Fibroblast of skin of right quadriceps (primary cell): ENCODE measurements at regions not wholly inside any gene's neighbourhood (a gene's known extent, or its start where the extent isn't known, plus 50 kb on each side); places are given as distances from the start of the nearest gene placed in this dataset.
A peak's percentile ranks its signal among the peaks of the same experiment; 100 is the strongest.
"Not testable (repeated sequence)": the region's sequence is repeated elsewhere in the genome, so short reads cannot be mapped to it uniquely, and the experiment has no call there.

Experiments used
- DNase-seq: peaks from one replicate; pipeline ENCODE4 v3.0.0-alpha.2; 2013

DNA sequence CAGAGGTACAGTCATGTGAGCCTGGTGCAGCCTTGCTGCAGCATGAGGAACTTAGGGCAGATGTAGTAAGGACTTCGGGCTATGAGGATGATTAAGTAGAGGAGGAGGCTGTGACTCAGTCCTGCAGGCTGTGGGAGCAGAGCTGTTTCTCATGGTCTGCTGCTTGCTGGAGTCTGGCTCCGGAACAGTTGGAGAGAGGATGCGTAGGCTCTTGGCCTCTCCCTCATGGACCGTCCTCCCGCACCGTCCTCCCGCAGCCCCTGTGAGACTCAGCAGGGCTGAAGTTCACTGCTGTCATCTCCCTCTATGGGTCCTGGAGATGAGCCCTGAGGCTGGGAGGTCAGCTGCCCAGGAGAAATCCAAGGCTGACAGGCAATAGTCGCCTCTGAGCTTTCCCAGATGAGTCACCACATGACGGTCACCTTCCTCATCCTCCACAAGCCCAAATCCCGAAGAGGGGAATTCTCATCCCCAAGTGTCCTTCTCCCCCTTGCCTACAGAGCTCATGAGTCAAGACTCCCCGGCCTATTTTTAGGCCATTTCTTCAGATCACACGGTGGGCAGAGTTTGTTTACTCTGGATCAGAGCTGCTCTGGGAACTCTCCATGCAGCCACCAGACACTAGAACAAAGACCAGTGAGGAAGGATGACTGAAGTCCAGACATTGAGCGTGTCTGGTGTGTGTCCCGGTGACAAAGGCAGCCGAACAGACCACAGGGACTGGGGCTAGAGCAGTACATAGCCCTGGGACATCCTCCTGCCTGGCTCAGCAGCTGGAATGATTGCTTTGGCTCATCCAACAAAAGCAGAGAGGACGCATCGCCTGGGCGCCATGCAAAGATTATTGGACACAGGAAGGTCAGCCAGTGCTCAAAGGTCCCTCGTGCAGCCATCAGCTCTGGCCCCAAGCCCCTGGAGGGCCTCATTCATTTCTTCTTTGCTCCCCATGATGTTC lies 134.5 kb downstream of the NPIPB11 start:
- peak; percentile 78 for DNase-seq

DNA sequence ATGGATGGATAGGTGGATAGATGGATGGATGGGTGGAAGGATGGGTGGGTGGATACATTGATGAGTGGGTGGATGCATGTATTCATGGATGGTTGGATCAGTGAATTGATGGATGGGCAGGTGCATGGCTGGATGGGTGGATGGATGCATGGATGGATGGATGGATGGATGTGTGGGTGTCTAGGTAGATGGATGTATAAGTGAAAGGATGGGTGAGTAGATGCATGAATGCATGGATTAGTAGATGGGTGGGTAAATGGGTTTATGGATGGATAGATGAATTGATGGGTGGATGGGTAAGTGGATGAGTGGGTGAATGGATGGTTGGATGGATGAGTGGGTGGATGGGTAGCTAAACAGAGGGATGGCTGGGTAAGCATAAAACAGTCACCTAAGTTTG lies 135.6 kb downstream of the NPIPB11 start:
- not testable (repeated sequence) for DNase-seq

DNA sequence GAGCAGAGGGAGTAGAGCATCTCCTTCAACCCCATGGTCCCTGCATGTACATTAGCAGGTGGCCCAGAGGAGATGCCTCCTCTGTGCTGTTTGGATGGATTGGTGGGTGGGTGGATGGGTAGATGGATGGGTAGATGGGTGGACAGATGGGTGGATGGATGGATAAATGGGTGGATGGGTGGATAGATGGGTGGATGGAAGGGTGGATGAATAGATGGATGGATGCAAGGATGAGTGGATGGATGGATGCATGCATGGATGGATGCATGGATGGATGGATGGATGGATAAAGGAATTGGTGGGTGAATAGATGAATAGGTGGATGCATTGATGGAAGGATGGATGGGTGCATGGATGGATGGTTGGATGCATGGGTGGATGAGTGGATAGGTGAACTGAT lies 136.5 kb downstream of the NPIPB11 start:
- DNase-seq, result not testable (repeated sequence)

DNA sequence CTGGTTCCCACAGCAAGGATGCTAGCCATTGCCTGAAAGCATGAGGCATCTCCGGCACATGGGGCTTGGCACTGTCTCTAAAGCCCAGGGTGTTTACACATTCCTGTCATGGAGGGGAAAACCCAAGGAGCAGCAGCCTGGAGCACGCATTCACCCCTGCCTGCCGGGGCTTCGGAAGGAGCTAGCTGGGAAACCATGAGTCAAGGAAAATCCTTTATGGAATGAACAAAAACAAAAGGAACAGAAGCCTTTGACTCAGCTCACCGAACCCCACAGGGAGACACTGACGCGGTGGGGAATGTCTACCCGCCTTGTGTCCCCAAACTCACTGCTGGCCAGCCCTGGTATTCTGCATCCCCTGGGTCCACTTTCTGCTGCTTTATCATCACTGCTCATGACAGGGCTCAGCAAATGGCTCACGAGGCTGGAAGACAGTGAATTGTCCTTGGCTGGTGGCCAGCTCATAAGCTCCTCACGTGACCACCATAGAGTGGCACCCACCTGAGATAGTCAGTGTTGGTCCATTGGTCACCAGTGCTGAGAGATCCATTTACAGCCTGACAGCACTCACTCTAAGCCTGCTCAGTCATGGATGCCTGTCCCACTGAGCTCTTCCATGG lies 137.2 kb downstream of the NPIPB11 start:
- peak; percentile 89 for DNase-seq

DNA sequence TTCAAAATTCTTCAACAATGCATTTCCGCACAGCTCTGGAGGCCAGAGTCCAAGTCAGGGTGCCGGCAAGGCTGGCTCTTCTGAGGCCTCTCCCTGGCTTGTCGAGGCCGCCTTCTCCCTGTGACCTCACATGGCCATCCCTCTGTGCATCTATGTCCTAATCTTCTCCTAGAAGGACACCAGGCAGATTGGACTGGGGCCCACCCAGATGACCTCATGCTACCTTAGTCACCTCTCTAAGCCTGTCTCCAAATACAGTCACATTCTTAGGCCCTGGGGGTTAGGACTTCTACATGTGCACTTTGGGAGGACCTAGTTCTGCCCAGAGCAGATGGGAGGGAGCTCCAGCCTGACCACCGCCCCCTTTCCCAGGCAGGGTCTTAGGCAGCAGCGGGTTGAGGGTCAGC lies 137.7 kb downstream of the NPIPB11 start:
- peak; percentile 46 for DNase-seq

DNA sequence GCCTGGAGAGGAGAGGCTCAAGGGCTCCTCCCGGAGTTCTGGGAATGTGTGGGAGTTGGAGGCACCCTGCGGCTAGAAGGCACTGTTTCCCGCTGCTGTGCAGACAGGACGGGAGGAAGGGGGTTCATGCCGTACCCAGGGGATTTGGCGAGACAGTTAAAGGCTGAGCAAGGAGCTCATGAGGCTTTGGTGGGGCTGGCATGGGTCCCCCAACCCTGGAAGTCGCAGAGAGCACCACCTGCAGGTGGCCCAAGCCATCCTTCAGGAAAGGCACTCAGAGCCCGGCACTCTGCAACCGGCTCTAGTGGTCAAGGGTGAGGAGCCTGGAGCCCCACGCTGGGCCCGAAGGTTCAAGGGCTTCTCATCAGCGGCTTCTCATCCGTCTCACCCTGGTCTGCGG lies 138.2 kb downstream of the NPIPB11 start:
- DNase-seq, result not testable (repeated sequence)

DNA sequence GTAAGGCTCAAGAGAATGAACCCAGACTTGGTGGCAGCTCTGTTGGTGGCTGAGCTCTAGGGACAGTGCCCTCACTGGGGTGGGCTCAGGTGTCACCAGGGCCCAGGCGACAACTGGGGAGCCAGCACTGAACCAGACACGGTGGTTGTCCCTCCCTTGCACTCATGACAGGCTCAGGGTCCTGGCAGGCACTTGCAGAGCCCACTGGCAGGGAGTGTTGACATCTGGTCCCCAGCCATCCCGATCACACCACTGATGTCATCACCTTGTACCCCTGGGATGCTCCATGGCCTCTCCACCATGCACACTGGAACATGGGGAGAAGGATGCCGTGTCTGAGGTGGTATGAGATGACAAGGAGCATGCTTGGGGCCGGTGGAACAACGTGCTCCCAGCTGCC lies 138.6 kb downstream of the NPIPB11 start:
- not testable (repeated sequence) for DNase-seq

DNA sequence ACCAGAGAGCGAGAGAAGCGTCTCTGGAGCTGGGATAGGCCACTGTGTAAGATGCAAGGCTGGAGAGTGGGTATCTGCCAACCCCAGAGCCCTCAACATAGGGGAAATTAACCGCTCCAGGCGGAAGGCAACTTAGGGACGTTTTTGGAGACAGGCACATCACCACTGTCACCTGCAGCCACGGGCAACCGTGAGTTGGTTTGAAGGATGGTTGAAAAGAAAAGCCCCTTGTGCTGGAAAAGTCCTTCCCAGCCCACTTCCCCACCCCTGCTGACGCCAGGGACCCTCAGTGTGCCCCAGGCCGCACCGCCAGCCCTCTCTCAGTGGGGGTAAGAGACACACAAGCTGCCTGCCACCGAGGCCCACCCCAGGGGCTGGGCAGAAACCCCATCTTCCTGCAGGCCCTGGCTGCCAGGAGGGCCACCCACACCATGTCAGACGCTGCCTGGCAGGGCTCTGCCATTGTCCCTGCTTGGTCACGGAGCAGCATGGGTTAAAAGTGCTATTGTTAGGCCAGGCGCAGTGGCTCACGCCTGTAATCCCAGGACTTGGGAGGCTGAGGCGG lies 139.4 kb downstream of the NPIPB11 start:
- DNase-seq, result not testable (repeated sequence)

DNA sequence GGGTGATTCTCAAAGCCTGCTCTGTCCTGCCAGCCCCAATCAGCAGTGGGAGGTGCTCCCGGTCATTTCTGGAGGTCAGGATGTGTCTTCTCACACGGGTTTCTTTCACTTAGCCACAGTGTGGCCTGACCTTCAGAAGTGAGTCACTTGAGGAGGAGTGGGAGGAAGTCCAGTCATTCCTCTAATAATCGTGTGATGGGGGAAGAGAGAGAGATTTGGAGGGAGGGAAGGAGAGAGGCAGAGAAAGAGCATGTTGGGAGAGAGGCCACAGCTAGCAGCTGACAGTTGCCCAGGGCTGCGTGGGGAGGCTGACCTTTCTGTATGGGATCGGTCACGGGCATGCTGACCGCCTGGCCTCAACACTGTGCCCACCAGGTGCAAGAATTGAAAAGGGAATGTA lies 139.9 kb downstream of the NPIPB11 start:
- DNase-seq, result peak; percentile 70

DNA sequence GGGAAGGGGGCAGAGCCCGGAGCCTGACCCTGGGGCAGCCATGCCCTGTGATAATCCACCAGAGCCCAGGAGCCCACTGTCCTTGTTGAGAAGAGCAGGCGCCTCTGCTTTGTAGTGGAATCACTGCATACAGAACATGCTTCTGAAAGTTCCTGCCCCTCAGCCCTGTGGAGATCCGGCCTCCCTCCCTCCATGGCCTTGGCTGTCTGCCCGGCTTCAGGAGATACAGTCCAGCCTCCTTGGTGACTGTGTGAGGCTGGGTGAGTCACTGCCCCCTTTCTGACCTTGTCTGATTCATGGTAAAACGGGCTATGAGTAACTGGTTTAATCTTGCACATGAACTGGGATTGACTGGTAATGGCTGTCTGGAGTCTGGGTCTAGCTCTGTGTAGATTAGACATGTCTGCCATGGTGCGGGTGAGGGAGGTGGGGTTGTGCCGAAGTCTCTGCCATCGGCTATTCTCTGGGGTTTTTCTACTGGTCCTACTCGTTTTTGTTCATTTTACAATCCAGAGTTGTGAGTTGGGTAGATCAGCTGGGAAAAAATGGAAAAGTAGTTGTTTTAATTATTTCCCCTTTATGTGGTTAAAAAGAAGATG lies 141.2 kb downstream of the NPIPB11 start:
- peak; percentile 95 for DNase-seq

DNA sequence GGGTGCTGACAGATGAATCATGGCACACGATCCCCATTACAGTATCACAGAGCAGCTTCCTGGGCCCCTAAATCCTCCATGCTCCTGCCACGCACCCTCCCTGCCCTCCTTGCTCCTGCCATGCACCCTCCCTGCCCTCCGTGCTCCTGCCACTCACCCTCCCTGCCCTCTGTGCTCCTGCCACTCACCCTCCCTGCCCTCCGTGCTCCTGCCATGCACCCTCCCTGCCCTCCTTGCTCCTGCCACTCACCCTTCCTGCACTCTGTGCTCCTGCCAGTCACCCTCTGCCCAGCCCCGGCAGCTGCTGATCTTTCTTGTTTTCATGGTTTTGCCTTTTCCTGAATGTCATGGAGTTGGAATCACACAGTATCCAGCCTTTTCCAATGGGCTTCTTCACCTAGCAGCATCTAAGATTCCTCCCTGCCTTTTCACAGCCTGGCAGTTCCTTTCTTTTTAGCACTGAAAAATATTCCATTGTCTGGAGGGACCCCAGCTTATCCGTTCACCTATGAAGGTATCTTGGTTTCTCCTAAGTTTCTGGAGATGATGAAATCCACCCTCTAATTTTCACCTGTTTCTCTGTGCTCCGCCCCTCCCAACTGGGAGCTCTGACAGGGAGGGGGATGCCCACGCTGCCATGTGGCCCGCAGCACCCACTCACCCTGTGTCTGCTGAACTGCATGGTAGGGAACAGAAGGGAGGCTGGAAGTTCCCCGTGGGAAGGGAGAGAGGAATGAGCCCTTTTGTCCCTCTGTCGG lies 142.3 kb downstream of the NPIPB11 start:
- not testable (repeated sequence) for DNase-seq

DNA sequence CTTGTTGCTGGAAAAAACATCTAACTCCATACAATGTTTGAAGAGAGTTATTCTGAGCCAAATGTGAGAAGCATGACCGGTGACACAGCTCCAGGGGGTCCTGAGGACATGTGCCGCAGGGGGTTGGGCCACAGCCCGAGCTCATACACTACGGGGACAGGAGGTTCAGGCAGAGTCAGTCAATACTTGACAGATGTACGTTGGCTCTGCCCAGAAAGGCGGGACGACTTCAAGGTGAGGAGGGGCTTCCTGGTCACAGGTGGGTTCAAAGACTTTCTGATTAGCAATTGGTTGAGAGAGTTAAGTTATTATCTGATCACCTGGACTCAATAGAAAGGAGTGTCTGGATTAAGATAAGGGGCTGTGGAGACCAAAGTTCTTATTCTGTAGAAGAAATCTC lies 143.8 kb downstream of the NPIPB11 start:
- DNase-seq, result not testable (repeated sequence)

DNA sequence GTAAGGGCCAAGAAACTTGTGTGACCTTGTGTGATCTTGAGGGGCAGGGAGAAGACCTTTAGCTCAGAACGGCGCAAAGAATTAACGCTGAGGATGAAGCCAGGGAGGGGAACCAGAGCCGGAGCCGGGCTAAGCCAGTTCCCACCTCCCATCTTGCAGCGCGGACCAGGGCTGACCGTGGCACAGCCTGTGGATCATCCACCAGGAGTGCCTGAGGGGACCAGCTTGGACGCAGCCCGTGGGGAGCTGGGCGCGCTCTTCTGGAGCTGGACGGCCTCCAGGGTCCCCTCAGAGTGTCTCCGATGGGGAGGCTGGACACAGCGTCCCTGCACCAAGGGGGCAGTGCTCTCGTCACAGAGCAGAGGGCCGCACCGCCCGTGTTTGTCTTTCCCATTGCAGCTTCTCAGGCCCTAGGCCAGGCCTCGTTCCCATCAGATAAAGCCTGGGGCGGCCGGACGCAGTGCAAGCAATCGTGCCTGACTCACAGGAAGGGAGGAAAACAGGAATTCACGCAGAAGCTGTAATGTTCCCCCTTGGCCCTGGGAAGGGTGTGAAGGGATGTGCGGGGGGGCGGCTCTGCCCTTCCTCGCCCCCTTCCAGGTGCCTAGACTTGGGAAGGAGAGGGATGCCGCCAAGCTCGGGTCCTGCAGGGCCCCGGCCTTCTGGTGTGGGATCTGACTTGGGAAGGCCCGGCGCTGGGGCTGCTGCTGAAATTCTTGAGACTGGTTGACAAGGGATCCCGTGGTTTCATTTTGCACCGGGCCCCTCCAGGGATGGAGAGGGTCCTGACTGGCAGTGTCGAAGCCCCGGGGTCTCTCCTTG lies 144.9 kb downstream of the NPIPB11 start:
- DNase-seq, result not testable (repeated sequence)

DNA sequence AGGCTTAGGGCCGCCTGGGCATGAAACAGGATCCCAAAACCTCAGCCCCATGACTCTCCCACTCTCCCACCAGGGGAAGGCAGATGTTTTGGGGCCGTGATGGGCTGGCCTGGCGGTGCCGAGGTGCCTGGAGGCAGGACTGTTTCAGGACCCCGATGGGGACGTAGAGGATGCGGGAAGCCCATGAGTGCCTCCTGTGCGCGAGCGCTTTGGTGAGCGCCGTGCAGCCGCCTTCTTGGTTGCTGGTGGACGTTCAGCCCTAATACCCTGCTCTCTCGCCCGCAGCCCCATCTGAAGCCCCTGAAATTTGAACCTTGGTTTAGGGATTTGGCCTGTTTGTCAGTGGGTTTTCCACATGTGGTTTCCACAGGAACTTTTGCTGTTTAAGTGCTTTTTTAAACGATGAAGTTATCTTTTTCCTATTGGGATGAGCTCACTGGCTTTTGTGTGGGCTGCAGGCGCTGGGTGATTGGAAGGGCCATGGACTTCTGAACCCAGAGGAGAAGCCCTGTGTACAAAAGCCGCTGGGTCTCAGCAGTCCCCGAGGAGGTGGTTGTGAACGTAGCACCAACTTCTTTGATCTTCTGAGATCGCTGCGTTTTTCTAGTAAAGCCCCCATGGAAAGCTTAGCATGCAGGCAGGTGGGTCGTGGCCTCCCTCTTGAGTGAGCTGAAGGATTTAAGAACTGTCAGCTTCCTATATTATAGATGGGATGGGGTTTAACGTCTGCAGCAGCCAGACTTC lies 145.7 kb downstream of the NPIPB11 start:
- not testable (repeated sequence) for DNase-seq

DNA sequence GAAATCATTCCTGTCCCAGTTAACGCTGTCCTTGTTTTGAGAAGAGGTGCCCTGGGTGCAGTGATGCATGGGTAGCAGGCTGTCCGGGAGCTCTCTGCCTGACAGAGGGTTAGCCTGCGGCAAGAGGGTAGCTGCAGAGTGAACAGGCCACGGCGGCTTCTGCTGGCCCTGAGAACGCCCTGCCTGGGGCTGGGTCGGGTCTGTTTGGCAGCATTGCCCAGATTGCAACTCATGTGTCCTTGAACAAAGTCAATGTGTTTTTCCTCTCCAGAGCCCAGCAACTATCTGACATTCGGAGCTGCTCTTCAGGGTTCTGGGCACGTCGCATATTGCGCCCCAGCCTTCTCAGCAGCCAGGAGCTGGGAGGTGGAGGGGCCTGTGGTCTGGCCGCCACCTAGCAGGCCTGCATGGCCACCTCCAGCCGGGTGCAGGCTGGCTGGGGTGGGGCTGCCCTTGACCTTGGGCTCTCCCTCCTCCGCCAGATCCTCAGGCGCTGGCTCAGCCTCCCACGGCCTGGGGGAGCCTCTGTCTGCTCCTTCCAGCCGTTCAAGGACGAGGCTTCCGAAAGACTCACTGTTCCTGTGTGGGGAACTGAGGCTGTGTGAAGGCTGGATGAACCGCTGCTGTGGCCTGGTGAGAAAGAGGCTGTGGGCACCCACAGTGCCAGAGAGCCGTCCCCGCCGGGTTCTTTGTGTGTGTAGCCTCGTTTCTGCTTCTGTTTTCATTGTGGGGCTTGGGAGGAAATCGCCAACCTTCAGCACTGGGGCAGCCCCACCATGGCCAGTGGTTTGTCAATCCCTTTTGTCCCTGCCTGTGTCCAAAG lies 146.7 kb downstream of the NPIPB11 start:
- not testable (repeated sequence) for DNase-seq

DNA sequence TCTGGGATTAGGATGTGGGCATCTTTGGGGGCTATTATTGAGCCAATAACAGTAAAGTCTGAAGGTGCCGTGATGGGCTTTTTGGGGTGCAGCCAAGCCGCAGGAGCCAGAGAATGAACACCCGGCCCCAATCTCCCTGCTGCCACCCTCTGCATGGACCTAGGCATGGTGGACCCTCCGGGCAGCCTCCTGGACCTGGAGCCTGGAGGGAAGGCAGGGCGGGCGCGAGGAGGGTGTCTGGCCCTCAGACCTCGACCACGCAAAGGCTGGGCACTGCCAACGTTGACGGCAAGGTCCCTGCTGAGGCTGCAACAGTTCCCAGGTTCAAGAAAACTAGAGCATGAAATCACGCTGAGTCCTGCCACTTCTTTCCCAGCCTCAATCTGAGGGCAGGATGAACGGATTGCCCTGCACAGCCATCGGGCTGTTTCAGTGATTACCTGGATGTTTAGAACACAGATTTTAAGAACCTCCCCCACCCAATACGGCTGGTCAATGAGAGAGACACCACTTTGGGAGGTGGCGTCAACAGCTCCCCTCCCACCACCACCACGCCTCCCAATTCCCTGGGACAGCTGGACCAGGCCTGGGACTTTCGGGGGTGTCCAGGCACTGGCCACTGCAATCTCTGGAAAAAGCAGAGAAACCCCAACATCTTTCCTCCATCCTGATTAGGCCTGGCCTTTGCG lies 147.4 kb downstream of the NPIPB11 start:
- not testable (repeated sequence) for DNase-seq

DNA sequence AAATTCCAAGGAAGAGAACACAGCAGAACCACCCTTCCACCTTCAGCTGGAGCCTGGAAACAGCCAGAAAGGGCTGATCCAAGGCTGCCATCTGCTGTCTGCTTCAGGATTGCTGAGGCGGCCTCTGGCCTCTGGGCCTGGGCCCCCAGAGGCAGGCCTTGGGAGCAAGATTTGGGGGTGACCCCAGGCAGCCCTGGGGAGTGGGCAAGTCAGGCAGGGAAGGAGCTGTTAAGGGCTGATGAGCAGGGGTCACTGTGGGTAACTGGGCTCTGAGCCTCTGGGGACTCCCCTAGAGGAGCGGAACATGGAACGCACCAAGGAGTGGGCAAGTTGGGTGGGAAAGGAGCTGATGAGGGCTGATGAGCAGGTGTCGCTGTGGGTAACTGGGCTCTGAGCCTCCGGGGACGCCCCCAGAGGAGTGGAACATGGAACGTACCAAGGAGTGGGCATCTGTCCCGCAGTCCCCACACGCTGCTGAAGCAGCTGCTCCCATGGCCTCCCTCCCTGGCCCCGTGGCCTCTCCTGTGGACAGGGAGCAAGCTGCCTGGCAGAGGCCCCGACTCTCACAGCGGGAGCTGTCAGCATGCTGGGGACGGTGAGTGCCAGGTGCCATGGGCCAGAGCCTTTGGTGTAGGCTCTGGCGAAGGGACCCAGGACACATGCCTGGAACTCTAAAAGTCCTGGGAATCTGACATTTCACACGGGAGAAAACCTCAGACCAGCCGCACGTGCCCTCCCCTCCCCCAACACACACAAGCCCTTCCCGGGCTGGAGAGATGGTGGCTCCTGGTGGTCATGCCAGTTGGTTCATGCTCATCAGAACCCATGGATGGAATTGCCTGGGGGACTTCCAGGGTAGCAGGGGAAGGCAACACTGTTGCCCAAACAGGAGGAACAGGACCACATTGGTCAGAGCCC lies 148.8 kb downstream of the NPIPB11 start:
- DNase-seq, result not testable (repeated sequence)

DNA sequence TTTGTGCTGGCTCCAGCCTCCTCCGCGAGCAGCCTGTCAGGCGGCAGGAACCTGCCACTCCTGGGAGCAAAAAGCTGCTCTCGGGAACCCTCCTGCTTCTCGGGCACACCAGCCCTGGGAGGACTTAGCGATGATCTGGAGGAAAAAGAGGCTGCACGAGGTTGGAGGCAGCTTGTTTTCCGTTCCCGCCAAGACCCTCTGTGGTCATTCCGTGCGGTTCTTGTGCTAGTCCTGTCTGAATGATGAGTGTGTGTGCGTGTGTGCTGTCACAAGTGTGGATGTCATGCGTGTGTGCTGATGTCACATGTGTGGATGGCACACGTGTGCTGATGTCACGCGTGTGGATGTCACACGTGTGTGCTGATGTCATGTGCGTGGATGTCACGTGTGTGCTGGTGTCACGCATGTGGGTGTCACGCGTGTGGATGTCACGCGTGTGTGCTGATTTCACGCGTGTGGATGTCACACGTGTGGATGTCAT lies 150.0 kb downstream of the NPIPB11 start:
- DNase-seq, result no peak
